ENCODE measurements at regions not wholly inside any gene's neighbourhood (a gene's known extent, or its start where the extent isn't known, plus 50 kb on each side); places are given as distances from the start of the nearest gene placed in this dataset.
"Not testable (repeated sequence)": the region's sequence is repeated elsewhere in the genome, so short reads cannot be mapped to it uniquely, and the experiment has no call there.

DNA sequence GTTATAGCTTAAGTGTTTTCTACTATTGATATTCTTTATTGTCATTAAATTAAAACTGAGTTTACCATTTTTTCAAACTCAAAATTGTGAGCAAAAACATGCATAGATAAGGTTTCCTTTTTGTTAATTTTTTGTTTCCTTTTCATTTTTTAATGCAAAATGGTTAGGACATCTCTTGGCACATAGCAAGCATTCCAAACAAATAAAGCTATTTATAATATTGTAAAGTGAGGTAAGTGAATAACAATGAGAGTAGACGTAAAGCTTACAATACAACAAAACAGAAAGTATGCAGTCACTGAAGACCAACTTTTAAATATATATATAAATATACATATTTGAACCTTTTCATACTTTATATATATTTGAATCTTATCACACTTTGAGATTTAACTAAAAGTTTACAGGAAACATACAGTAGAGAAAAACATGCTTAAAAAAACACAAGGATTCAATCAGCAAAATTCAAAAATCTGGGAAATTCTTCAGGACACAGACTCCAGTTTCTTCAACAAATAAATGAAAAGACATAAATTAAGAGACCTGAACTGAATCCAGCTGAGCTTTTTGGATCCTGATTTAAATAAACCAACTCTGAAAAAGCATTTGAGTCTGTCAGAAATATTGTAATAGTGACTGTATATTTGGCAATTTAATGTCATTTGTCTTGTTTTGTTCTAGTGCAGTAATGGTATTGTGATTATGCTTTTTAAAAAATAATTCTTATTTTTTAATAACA lies 67.5 kb upstream of the SAMSN1 start:
- no peak for DNase-seq

GRCh38 chr21:14610119-14610518 lies 64.0 kb upstream of the SAMSN1 start:
- not testable (repeated sequence) for DNase-seq

- DNase-seq, result no peak
Measured at GRCh38 chr21:14609274-14609673, 63.2 kb upstream of the SAMSN1 start.

- DNase-seq, result no peak
Measured at GRCh38 chr21:14607262-14607661, 61.1 kb upstream of the SAMSN1 start.

GRCh38 chr21:14603202-14603601 lies 57.1 kb upstream of the SAMSN1 start:
- DNase-seq, result no peak

DNA sequence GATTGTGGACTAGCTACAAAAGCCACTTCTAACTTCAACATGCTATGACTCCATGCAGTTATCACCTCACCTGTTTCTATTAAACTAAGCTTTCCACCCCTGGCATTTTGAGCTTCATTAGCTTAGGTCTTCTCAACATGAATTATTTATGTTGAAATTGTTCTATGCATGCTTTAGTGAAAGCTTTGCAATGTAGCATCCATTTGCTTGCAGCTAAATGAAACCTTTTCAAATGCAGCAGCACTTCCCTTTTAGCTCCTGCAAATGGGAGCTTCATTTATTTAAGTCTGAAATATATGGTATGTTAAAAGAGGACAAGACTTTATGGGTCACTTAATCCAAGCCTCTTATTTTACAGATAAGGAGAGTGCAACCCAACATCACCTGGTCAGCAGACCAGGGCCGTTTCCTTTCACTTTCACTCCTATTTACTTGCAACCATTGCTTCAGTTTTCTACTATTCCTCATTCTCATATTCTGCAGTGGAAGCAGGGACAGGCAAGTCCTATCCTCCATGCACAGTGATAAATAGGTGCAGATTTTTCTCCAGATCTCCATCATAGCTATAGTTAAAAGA lies 56.4 kb upstream of the SAMSN1 start:
- no peak for DNase-seq

DNA sequence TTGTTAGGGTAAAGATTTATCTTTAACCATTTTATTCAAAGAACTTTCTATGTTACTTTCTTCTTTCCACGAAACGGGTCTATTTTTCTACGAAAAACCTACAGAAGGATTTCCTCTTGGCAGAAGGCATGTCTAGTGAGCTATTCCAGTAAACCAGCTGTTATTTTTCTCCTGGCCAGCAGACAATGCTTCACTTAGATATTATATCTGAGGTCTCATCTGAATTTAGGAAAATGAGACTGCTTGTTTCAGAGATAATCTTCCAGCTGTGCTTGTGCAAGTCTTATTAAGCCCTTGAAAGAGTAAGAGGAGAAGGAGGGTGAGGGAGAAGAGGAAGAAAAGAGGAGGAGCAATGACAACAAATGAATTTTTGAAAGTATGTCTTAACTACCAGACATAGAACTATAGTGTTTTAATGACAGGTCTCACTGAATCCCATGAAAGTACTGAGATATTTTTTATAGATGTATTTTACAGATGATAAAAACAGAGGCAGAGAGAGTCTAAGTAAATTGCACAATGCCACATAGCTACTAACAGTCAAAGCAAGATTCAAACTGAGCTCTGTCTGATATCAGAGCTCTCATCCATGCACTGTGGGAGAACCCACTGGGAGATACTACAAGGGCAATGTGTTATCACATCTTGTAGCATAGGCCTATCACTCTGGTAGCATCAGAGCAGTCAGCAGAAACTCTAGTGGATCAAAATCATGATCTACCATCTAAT lies 54.6 kb upstream of the SAMSN1 start:
- DNase-seq, result peak; percentile 41

GRCh38 chr21:14598065-14598464 lies 52.0 kb upstream of the SAMSN1 start:
- DNase-seq, result no peak

All from tongue (tissue), 1 donor.